Activated naive CD8-positive, alpha-beta T cell treated with anti-CD3 and anti-CD28 coated beads for 36 hours (primary cell): ENCODE measurements at regions not wholly inside any gene's neighbourhood (a gene's known extent, or its start where the extent isn't known, plus 50 kb on each side); places are given as distances from the start of the nearest gene placed in this dataset.

Experiments
- DNase-seq: peaks from one replicate; pipeline ENCODE4 v3.0.0; 2021
- H3K27ac Mint-ChIP-seq: one replicate; pipeline ENCODE4 v1.8.0; 2022; ENCODE audit warnings: mild to moderate bottlenecking, moderate library complexity, mixed read lengths
- H3K27me3 Mint-ChIP-seq: one replicate; pipeline ENCODE4 v1.8.0; 2022; ENCODE audit warnings: mild to moderate bottlenecking, mixed read lengths
- H3K36me3 Mint-ChIP-seq: one replicate; pipeline ENCODE4 v1.8.0; 2021; ENCODE audit warnings: mild to moderate bottlenecking, mixed read lengths
- H3K4me1 Mint-ChIP-seq: one replicate; pipeline ENCODE4 v1.8.0; 2021; ENCODE audit warnings: mixed read lengths
- H3K4me3 Mint-ChIP-seq: one replicate; pipeline ENCODE4 v1.8.0; 2022; ENCODE audit warnings: mild to moderate bottlenecking, moderate library complexity, mixed read lengths
- H3K9me3 Mint-ChIP-seq: one replicate; pipeline ENCODE4 v1.8.0; 2022; ENCODE audit warnings: mixed read lengths

- Mint-ChIP-seq H3K4me1 (no peaks in the 10 kb centered on the region), H3K27me3 (peaks cover 21% of the 10 kb centered on the region), H3K9me3 (no peaks in the 10 kb centered on the region), H3K27ac (no peak overlapping the region), H3K4me3 (no peak overlapping the region), H3K36me3 (no peaks in the 10 kb centered on the region)
- DNase-seq = no peak
Observed at GRCh38 chr7:32381024-32381601, 109.1 kb downstream of the LSM5 start.

GRCh38 chr7:32379510-32380112, 110.6 kb downstream of the LSM5 start:
- Mint-ChIP-seq H3K9me3 (no peaks in the 10 kb centered on the region), H3K4me3 (no peak overlapping the region), H3K27ac (no peak overlapping the region), H3K4me1 (no peaks in the 10 kb centered on the region), H3K27me3 (peaks cover 21% of the 10 kb centered on the region), H3K36me3 (no peaks in the 10 kb centered on the region)
- no peak for DNase-seq

- H3K27me3 Mint-ChIP-seq = peaks cover 21% of the 10 kb centered on the region
- no peak overlapping the region for H3K27ac Mint-ChIP-seq
- no peak for DNase-seq
- H3K36me3 Mint-ChIP-seq = no peaks in the 10 kb centered on the region
- H3K9me3 Mint-ChIP-seq = no peaks in the 10 kb centered on the region
- H3K4me1 Mint-ChIP-seq = no peaks in the 10 kb centered on the region
- H3K4me3 Mint-ChIP-seq = no peak overlapping the region
Observed at GRCh38 chr7:32378988-32379387, 111.2 kb downstream of the LSM5 start.

GRCh38 chr7:32364581-32364980, 125.6 kb downstream of the LSM5 start:
- Mint-ChIP-seq H3K27me3 (peaks cover 6% of the 10 kb centered on the region), H3K9me3 (peaks cover 10% of the 10 kb centered on the region), H3K4me1 (no peaks in the 10 kb centered on the region), H3K4me3 (no peak overlapping the region), H3K27ac (no peak overlapping the region), H3K36me3 (no peaks in the 10 kb centered on the region)
- DNase-seq = no peak

- no peak for DNase-seq
- Mint-ChIP-seq H3K4me3 (no peak overlapping the region), H3K4me1 (no peaks in the 10 kb centered on the region), H3K36me3 (no peaks in the 10 kb centered on the region), H3K9me3 (no peaks in the 10 kb centered on the region), H3K27ac (no peak overlapping the region), H3K27me3 (peaks cover 5% of the 10 kb centered on the region)
Observed at GRCh38 chr7:32360127-32360526, 130.1 kb downstream of the LSM5 start.

GRCh38 chr7:32357535-32358277, 132.5 kb downstream of the LSM5 start:
- no peaks in the 10 kb centered on the region for H3K36me3 Mint-ChIP-seq
- H3K4me1 Mint-ChIP-seq = no peaks in the 10 kb centered on the region

GRCh38 chr7:32347244-32347828, 142.8 kb downstream of the LSM5 start:
- H3K9me3 Mint-ChIP-seq = no peaks in the 10 kb centered on the region
- DNase-seq = no peak
- no peak overlapping the region for H3K27ac Mint-ChIP-seq
- H3K36me3 Mint-ChIP-seq = no peaks in the 10 kb centered on the region
- H3K4me1 Mint-ChIP-seq = no peaks in the 10 kb centered on the region
- no peak overlapping the region for H3K4me3 Mint-ChIP-seq
- no peaks in the 10 kb centered on the region for H3K27me3 Mint-ChIP-seq

More at GRCh38 chr7:32357535-32358277, 132.5 kb downstream of the LSM5 start:
- Mint-ChIP-seq H3K27ac (no peak overlapping the region), H3K9me3 (no peaks in the 10 kb centered on the region), H3K27me3 (peaks cover 8% of the 10 kb centered on the region), H3K4me3 (no peak overlapping the region)
- DNase-seq = no peak

- no peaks in the 10 kb centered on the region for H3K27me3 Mint-ChIP-seq
- no peaks in the 10 kb centered on the region for H3K4me1 Mint-ChIP-seq
- H3K4me3 Mint-ChIP-seq = no peak overlapping the region
- DNase-seq = no peak
- H3K9me3 Mint-ChIP-seq = no peaks in the 10 kb centered on the region
- H3K27ac Mint-ChIP-seq = no peak overlapping the region
- no peaks in the 10 kb centered on the region for H3K36me3 Mint-ChIP-seq
Observed at GRCh38 chr7:32346253-32346652, 143.9 kb downstream of the LSM5 start.

- Mint-ChIP-seq H3K4me3 (no peak overlapping the region), H3K27me3 (peaks cover 8% of the 10 kb centered on the region), H3K9me3 (peaks cover 5% of the 10 kb centered on the region), H3K36me3 (no peaks in the 10 kb centered on the region), H3K4me1 (no peaks in the 10 kb centered on the region), H3K27ac (no peak overlapping the region)
- DNase-seq = no peak
Observed at GRCh38 chr7:32336726-32337125, 153.5 kb downstream of the LSM5 start.

GRCh38 chr7:32335107-32335506, 155.1 kb downstream of the LSM5 start:
- peaks cover 8% of the 10 kb centered on the region for H3K27me3 Mint-ChIP-seq
- peaks cover 5% of the 10 kb centered on the region for H3K9me3 Mint-ChIP-seq
- no peak overlapping the region for H3K27ac Mint-ChIP-seq
- no peaks in the 10 kb centered on the region for H3K36me3 Mint-ChIP-seq
- H3K4me3 Mint-ChIP-seq = no peak overlapping the region
- H3K4me1 Mint-ChIP-seq = no peaks in the 10 kb centered on the region
- no peak for DNase-seq

GRCh38 chr7:32330602-32331001, 159.6 kb downstream of the LSM5 start:
- Mint-ChIP-seq H3K27ac (no peak overlapping the region), H3K27me3 (no peaks in the 10 kb centered on the region), H3K4me1 (no peaks in the 10 kb centered on the region), H3K36me3 (no peaks in the 10 kb centered on the region), H3K4me3 (no peak overlapping the region), H3K9me3 (peaks cover 5% of the 10 kb centered on the region)
- DNase-seq = no peak

GRCh38 chr7:32326078-32326477, 164.1 kb downstream of the LSM5 start:
- DNase-seq = no peak
- Mint-ChIP-seq H3K9me3 (no peaks in the 10 kb centered on the region), H3K27ac (no peak overlapping the region), H3K4me1 (no peaks in the 10 kb centered on the region), H3K36me3 (no peaks in the 10 kb centered on the region), H3K27me3 (peaks cover under 1% of the 10 kb centered on the region), H3K4me3 (no peak overlapping the region)

- Mint-ChIP-seq H3K27me3 (peaks cover 23% of the 10 kb centered on the region), H3K36me3 (no peaks in the 10 kb centered on the region), H3K27ac (no peak overlapping the region), H3K4me1 (no peaks in the 10 kb centered on the region), H3K4me3 (no peak overlapping the region), H3K9me3 (no peaks in the 10 kb centered on the region)
- no peak for DNase-seq
Observed at GRCh38 chr7:32323712-32324111, 166.5 kb downstream of the LSM5 start.

GRCh38 chr7:32319012-32319382, 171.2 kb downstream of the LSM5 start:
- no peak for DNase-seq
- H3K36me3 Mint-ChIP-seq = no peaks in the 10 kb centered on the region
- H3K27me3 Mint-ChIP-seq = peaks cover 35% of the 10 kb centered on the region
- H3K4me1 Mint-ChIP-seq = peaks cover 5% of the 10 kb centered on the region
- H3K4me3 Mint-ChIP-seq = no peak overlapping the region
- H3K27ac Mint-ChIP-seq = no peak overlapping the region
- no peaks in the 10 kb centered on the region for H3K9me3 Mint-ChIP-seq

- DNase-seq = no peak
- no peak overlapping the region for H3K4me3 Mint-ChIP-seq
- peaks cover 35% of the 10 kb centered on the region for H3K27me3 Mint-ChIP-seq
- H3K36me3 Mint-ChIP-seq = no peaks in the 10 kb centered on the region
- H3K9me3 Mint-ChIP-seq = no peaks in the 10 kb centered on the region
- peaks cover 5% of the 10 kb centered on the region for H3K4me1 Mint-ChIP-seq
- no peak overlapping the region for H3K27ac Mint-ChIP-seq
Observed at GRCh38 chr7:32318300-32319011, 171.7 kb downstream of the LSM5 start.
